HG02973 (cell line): ENCODE measurements at regions not wholly inside any gene's neighbourhood (a gene's known extent, or its start where the extent isn't known, plus 50 kb on each side); places are given as distances from the start of the nearest gene placed in this dataset.
"Not testable (repeated sequence)": the region's sequence is repeated elsewhere in the genome, so short reads cannot be mapped to it uniquely, and the experiment has no call there.

Source experiments
- ATAC-seq: cut with Tn5 transposase; IDR thresholded peaks from one replicate; pipeline ENCODE4 v1.9.1; 2021; ENCODE audit warnings: moderate library complexity; ENCODE audit not compliant: unreplicated experiment

DNA sequence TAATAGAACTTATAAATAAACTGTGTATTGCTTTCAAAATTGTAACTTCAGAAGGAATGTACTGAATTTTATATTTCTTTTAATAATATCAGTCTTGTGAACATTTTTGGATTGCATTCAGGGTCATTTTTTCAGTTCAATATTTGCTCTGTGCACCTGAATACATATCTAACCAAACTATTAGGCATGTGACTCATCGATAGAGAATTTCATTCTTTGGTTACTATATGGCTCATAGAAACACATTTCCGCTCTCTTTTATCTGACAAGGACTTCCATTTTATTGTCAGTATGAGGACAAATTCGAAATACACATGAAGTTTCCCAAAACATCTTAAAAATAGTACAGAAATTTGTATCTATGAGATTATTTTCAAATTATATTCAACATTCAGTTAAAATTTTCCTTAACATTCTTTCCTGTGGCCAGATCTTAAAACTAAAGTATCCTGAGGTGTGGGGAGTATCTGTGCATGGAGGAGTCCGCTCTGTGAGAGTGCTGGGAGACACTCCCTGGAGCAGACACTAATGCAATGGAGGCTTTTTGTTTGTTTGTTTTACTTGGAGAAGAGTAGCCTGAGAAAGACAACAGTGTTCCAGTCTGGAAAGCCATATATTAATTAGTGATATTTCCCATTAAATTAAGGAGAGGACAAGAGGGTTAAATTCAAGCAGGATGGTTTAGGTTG is 483.6 kb downstream of the PCDH20 start:
- ATAC-seq, result no peak

GRCh38 chr13:60925686-60926085 is 490.0 kb downstream of the PCDH20 start:
- ATAC-seq, result no peak

GRCh38 chr13:60924856-60925255 is 490.8 kb downstream of the PCDH20 start:
- ATAC-seq, result no peak

GRCh38 chr13:60922576-60923231 is 492.9 kb downstream of the PCDH20 start:
- no peak for ATAC-seq

GRCh38 chr13:60893801-60894200 is 496.8 kb downstream of the TDRD3 start:
- no peak for ATAC-seq

DNA sequence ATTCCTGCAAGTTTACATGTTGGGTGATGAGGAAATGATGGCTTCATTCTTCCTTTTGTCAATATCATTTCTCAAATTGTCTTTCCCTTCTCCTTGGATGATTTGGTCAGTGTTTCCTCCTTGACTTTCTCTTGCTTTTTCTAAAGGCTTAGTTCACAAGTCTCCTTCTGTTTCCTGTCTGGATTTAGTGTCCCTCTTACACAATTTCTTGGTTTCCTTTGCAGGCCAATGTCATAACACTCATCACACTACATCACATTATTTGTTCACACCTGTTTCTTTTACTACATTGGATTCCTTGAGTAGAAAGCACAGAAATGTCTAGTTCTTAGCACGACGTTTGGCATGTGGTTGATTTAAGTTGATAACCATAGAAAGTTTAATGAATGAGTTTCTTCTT is 490.7 kb downstream of the TDRD3 start:
- ATAC-seq, result no peak

- no peak for ATAC-seq
These were observed 484.5 kb downstream of the TDRD3 start for GRCh38 chr13:60881507-60881906.

GRCh38 chr13:60873116-60873515 is 476.1 kb downstream of the TDRD3 start:
- ATAC-seq, result no peak

- no peak for ATAC-seq
These were observed 473.1 kb downstream of the TDRD3 start for GRCh38 chr13:60869941-60870613.

DNA sequence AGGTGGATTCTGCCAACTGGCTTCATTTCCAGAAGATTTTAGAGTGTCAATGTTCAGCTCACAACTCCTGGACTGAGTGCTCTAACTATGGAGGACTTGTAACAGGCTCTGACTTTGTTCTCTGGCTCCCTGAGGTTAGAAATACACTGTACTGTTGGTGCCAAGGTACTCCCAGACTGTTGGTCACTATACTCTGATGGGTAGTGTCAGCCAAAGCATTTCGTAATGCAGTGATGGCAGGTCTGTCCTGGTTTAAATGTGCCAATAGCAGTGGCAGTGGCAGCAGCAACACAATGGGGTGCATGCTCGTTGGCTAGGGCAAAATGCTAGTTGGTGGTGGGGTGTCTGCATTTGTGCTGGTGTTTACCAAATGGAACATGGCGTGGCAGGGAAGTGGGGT is 472.2 kb downstream of the TDRD3 start:
- no peak for ATAC-seq

- ATAC-seq, result no peak
These were observed 465.0 kb downstream of the TDRD3 start for GRCh38 chr13:60862036-60862435.

DNA sequence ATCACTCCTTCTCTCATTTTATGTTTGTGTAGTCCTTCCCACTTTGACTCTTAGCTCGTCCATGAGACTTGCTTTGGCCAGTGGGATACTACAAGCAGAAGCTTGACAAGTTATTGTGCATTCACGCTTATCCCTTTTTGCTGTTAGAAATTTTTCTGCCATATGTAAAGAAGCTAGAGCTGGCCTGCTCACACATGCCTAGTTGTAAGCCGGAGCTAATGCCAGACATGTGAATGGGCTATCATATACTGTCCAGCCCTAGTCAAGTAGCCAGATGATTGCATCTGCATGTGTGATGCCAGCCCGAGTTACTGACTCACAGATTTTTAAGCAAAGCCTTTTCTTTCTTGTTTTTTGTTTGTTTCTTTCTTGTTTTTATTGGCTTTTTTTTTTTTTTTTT is 460.7 kb downstream of the TDRD3 start:
- no peak for ATAC-seq

GRCh38 chr13:60852886-60853285 is 455.9 kb downstream of the TDRD3 start:
- no peak for ATAC-seq

DNA sequence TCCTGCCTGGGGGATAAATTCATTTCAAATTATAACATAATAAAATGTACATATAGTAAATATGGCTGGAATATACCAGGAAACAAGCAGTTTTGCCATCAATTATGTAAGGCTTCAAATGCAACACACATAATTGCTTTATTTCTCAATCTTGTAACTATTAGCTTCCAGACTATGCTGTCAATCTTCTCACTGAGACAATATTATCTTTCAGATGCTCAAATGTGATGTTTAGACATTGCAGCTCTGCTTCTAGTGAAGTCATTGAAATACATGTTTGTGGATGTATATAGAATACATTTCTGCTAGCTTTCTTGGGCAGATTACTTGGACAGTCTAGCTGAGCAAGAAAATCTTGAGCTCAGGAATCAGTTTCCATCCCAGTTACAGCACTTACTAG is 454.4 kb downstream of the TDRD3 start:
- no peak for ATAC-seq

DNA sequence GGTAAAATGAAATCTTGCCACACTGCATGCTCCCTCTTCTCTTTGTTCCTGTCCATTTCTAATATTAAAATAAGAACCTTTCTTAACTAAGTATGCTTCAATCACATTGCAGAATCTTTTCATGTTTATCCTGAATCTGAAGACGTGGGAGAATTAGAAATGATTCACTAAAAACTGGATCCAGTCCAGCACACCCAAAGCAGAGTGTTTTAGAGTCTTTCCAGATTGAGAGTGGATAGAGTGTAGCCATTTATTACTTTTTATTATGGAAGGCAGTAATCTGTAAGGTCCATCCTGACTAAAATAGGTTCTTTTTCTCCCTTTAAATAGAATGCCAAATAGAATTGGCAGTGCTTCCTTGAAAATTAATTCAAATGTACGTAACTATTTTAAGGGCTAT is 453.5 kb downstream of the TDRD3 start:
- no peak for ATAC-seq

DNA sequence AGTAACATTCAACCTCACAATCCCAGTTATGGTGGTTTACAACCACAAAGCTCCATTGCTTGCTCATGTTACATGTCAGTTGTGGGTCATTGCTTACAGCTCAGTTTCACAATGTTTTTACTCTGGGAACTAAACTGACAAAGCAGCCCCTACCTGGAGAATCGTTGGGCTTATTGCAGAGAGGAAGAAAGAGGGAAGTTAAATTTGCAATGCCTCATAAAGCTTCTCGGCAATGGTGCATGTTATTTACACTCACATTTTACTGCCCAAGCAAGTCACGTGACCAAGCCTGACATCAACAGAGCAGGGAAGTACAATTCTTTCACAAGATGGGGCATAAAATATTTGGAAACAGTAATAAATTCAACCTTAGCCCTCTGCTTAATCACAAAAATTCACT is 441.6 kb downstream of the TDRD3 start:
- ATAC-seq, result no peak

GRCh38 chr13:60837806-60838205 is 440.8 kb downstream of the TDRD3 start:
- no peak for ATAC-seq

- ATAC-seq, result no peak
These were observed 439.8 kb downstream of the TDRD3 start for GRCh38 chr13:60836821-60837220.

- no peak for ATAC-seq
These were observed 414.6 kb downstream of the TDRD3 start for GRCh38 chr13:60811581-60811980.

DNA sequence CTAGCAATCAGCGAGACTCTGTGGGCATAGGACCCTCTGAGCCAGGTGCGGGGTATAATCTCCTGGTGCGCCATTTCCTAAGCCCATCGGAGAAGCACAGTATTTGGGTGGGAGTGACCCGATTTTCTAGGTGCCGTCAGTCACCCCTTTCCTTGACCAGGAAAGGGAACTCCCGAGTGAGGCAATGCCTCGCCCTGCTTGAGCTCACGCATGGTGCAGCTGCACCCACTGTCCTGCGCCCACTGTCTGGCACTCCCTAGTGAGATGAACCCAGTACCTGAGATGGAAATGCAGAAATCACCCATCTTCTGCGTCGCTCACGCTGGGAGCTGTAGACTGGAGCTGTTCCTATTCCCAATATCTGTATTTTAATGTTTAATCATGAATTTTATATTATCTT is 408.6 kb downstream of the TDRD3 start:
- ATAC-seq, result not testable (repeated sequence)

GRCh38 chr13:60798503-60798902 is 401.5 kb downstream of the TDRD3 start:
- no peak for ATAC-seq

GRCh38 chr13:60797112-60797511 is 400.1 kb downstream of the TDRD3 start:
- no peak for ATAC-seq
